ENCODE measurements at regions not wholly inside any gene's neighbourhood (a gene's known extent, or its start where the extent isn't known, plus 50 kb on each side); places are given as distances from the start of the nearest gene placed in this dataset.
A peak's percentile ranks its signal among the peaks of the same experiment; 100 is the strongest.

- no peak for DNase-seq
- intact Hi-C loops (cut with micrococcal nuclease): no loop called here
- no peak for ATAC-seq
Observed at GRCh38 chr2:2848621-2849333, 517.7 kb upstream of the MYT1L start.

GRCh38 chr2:2848198-2848597 is 517.1 kb upstream of the MYT1L start:
- intact Hi-C loops (cut with micrococcal nuclease): no loop called here
- ATAC-seq (no peak), DNase-seq (no peak)

GRCh38 chr2:2847209-2847676 is 516.2 kb upstream of the MYT1L start:
- DNase-seq (peak; percentile 71), ATAC-seq (peak; percentile 89)
- intact Hi-C loops (cut with micrococcal nuclease): no loop called here

GRCh38 chr2:2846332-2847208 is 515.5 kb upstream of the MYT1L start:
- peak; percentile 77 for ATAC-seq
- peak; percentile 79 for DNase-seq
- intact Hi-C loops (cut with micrococcal nuclease): no loop called here

GRCh38 chr2:2845806-2846315 is 514.8 kb upstream of the MYT1L start:
- intact Hi-C loops (cut with micrococcal nuclease): no loop called here
- DNase-seq (no peak), ATAC-seq (no peak)

GRCh38 chr2:2845267-2845666 is 514.2 kb upstream of the MYT1L start:
- ATAC-seq: no peak
- intact Hi-C loops (cut with micrococcal nuclease): no loop called here
- no peak for DNase-seq

GRCh38 chr2:2843969-2844548 is 513.0 kb upstream of the MYT1L start:
- ATAC-seq (no peak), DNase-seq (no peak)
- intact Hi-C loops (cut with micrococcal nuclease): no loop called here

GRCh38 chr2:2842466-2842865 is 511.4 kb upstream of the MYT1L start:
- ATAC-seq: no peak
- intact Hi-C loops (cut with micrococcal nuclease): no loop called here
- DNase-seq: no peak

GRCh38 chr2:2840681-2841300 is 509.7 kb upstream of the MYT1L start:
- ATAC-seq (no peak), DNase-seq (no peak)
- intact Hi-C loops (cut with micrococcal nuclease): no loop called here

- peak; percentile 60 for ATAC-seq
- intact Hi-C loops (cut with micrococcal nuclease): no loop called here
- no peak for DNase-seq
Observed at GRCh38 chr2:2839782-2840531, 508.9 kb upstream of the MYT1L start.

- ATAC-seq (no peak), DNase-seq (no peak)
- intact Hi-C loops (cut with micrococcal nuclease): no loop called here
Observed at GRCh38 chr2:2839393-2839781, 508.3 kb upstream of the MYT1L start.

- no peak for DNase-seq
- intact Hi-C loops (cut with micrococcal nuclease): no loop called here
Observed at GRCh38 chr2:2838548-2838845, 507.4 kb upstream of the MYT1L start.

GRCh38 chr2:2837746-2838547 is 506.9 kb upstream of the MYT1L start:
- ATAC-seq: no peak
- DNase-seq: no peak
- intact Hi-C loops (cut with micrococcal nuclease): no loop called here

More at GRCh38 chr2:2838548-2838845, 507.4 kb upstream of the MYT1L start:
- no peak for ATAC-seq

GRCh38 chr2:2836343-2837070 is 505.4 kb upstream of the MYT1L start:
- ATAC-seq (no peak), DNase-seq (no peak)
- intact Hi-C loops (cut with micrococcal nuclease): no loop called here

- intact Hi-C loops (cut with micrococcal nuclease): no loop called here
- ATAC-seq: no peak
- DNase-seq: no peak
Observed at GRCh38 chr2:2834516-2835254, 503.6 kb upstream of the MYT1L start.

- intact Hi-C loops (cut with micrococcal nuclease): no loop called here
- ATAC-seq (no peak), DNase-seq (no peak)
Observed at GRCh38 chr2:2834105-2834504, 503.0 kb upstream of the MYT1L start.

- DNase-seq: no peak
- intact Hi-C loops (cut with micrococcal nuclease): no loop called here
Observed at GRCh38 chr2:2832657-2833056, 501.6 kb upstream of the MYT1L start.

More at GRCh38 chr2:2832657-2833056, 501.6 kb upstream of the MYT1L start:
- no peak for ATAC-seq

Data from left ventricle myocardium superior (tissue), 1 donor.